PC-9 (cell line): ENCODE measurements at regions not wholly inside any gene's neighbourhood (a gene's known extent, or its start where the extent isn't known, plus 50 kb on each side); places are given as distances from the start of the nearest gene placed in this dataset.

Experiments
- BruUV-seq: library from RNA; stranded (reverse); fragments of 400-500 nt; replicated peaks from 2 replicates; lab custom pipeline; 2021; lab: Mats Ljungman, UMichigan
- CTCF ChIA-PET: fragments of 300-600 bp; sonication (Branson Sonifier 250); formaldehyde crosslinking; loops from one replicate; lab custom pipeline; 2022; ENCODE audit warnings: antibody characterized with exemption; lab: Charles Lee
- POLR2A ChIA-PET: fragments of 300-600 bp; sonication (Branson Sonifier 250); formaldehyde crosslinking; loops from one replicate; lab custom pipeline; 2022; ENCODE audit warnings: antibody characterized with exemption; ENCODE audit not compliant: unreplicated experiment; lab: Charles Lee
- DNase-seq, 2 experiments: peaks; one replicate each; pipeline versions ENCODE4 v3.0.0 to v3.0.0-alpha.2; 2015 to 2022; ENCODE audit warnings: mixed read lengths in 1 of 2
- H2AFZ ChIP-seq: fragments of 200-600 bp; sonication (generic); 2 replicates; pipeline ENCODE4 v1.8.1; 2017; ENCODE audit warnings: antibody characterized with exemption
- H3F3A ChIP-seq: fragments of 200-600 bp; sonication (generic); 2 replicates; pipeline ENCODE4 v1.8.1; 2017; ENCODE audit warnings: antibody characterized with exemption, mild to moderate bottlenecking, low read depth; ENCODE audit not compliant: insufficient read depth
- H3K27ac ChIP-seq: fragments of 200-600 bp; sonication (generic); 2 replicates; pipeline ENCODE4 v1.6.1; 2016; ENCODE audit warnings: mixed run types
- H3K27me3 ChIP-seq: fragments of 200-600 bp; sonication (generic); 2 replicates; pipeline ENCODE4 v1.6.1; 2016; ENCODE audit warnings: low read depth, mixed run types; ENCODE audit not compliant: insufficient read depth
- H3K36me3 ChIP-seq: fragments of 200-600 bp; sonication (generic); 2 replicates; pipeline ENCODE4 v1.6.1; 2016; ENCODE audit warnings: low read depth, mixed run types
- H3K4me1 ChIP-seq: fragments of 200-600 bp; sonication (generic); replicated peaks from 2 replicates; pipeline ENCODE4 v1.6.1; 2016; ENCODE audit warnings: mixed run types; ENCODE audit not compliant: insufficient read depth
- H3K4me2 ChIP-seq: fragments of 200-600 bp; sonication (generic); 2 replicates; pipeline ENCODE4 v1.6.1; 2017; ENCODE audit warnings: mixed run types
- H3K4me3 ChIP-seq: fragments of 200-600 bp; sonication (generic); 2 replicates; pipeline ENCODE4 v1.6.1; 2016; ENCODE audit warnings: mixed run types
- H3K79me2 ChIP-seq: fragments of 200-600 bp; sonication (generic); 2 replicates; pipeline ENCODE4 v1.6.1; 2017; ENCODE audit warnings: low read depth, mixed run types
- H3K9me2 ChIP-seq: fragments of 200-600 bp; sonication (generic); 2 replicates; pipeline ENCODE4 v1.8.1; 2017; ENCODE audit warnings: mild to moderate bottlenecking; ENCODE audit not compliant: insufficient read depth
- H3K9me3 ChIP-seq: fragments of 200-600 bp; sonication (generic); 2 replicates; pipeline ENCODE4 v1.8.1; 2016; ENCODE audit warnings: low read depth; ENCODE audit not compliant: insufficient read depth
- H4K20me1 ChIP-seq: fragments of 200-600 bp; sonication (generic); 2 replicates; pipeline ENCODE4 v1.8.1; 2017; ENCODE audit not compliant: insufficient read depth
- EZH2 ChIP-seq: fragments of 200-600 bp; sonication (generic); IDR thresholded peaks from 2 replicates; pipeline ENCODE4 v1.8.0; 2017; ENCODE audit warnings: antibody characterized with exemption, low read depth
- intact Hi-C: fragments of 100-400 bp; cut with micrococcal nuclease; formaldehyde crosslinking; loops from one replicate; pipeline ENCODE4 v1.10.0; 2022; ENCODE audit not compliant: unreplicated experiment
- TF ChIP-seq, protein P1 (sequence below): fragments of 200-600 bp; sonication (generic); conservative IDR thresholded peaks from 2 replicates; pipeline ENCODE4 v1.6.1; 2017; ENCODE audit warnings: mixed run types, antibody characterized with exemption, mild to moderate bottlenecking, moderate library complexity

- no peaks in the 10 kb centered on the region for H3K9me2 ChIP-seq
- H3K4me3 ChIP-seq, result no peak overlapping the region
- H3K79me2 ChIP-seq, result no peaks in the 10 kb centered on the region
- BruUV-seq, result no TSS peak
- TF ChIP-seq EZH2, result no peak
- TF ChIP-seq, protein P1, sequence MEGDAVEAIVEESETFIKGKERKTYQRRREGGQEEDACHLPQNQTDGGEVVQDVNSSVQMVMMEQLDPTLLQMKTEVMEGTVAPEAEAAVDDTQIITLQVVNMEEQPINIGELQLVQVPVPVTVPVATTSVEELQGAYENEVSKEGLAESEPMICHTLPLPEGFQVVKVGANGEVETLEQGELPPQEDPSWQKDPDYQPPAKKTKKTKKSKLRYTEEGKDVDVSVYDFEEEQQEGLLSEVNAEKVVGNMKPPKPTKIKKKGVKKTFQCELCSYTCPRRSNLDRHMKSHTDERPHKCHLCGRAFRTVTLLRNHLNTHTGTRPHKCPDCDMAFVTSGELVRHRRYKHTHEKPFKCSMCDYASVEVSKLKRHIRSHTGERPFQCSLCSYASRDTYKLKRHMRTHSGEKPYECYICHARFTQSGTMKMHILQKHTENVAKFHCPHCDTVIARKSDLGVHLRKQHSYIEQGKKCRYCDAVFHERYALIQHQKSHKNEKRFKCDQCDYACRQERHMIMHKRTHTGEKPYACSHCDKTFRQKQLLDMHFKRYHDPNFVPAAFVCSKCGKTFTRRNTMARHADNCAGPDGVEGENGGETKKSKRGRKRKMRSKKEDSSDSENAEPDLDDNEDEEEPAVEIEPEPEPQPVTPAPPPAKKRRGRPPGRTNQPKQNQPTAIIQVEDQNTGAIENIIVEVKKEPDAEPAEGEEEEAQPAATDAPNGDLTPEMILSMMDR, result no peak
- H2AFZ ChIP-seq, result no peak overlapping the region
- POLR2A ChIA-PET, result no interaction called here
- H3K4me2 ChIP-seq, result no peak overlapping the region
- DNase-seq, result no peak
- no peaks in the 10 kb centered on the region for H3K9me3 ChIP-seq
- H3F3A ChIP-seq, result no peaks in the 10 kb centered on the region
- H3K36me3 ChIP-seq, result no peaks in the 10 kb centered on the region
- no peaks in the 10 kb centered on the region for H3K4me1 ChIP-seq
- CTCF ChIA-PET, result no interaction called here
- no peaks in the 10 kb centered on the region for H3K27me3 ChIP-seq
- intact Hi-C loops, result no loop called here
- H4K20me1 ChIP-seq, result no peaks in the 10 kb centered on the region
- H3K27ac ChIP-seq, result no peak overlapping the region
These were observed 66.4 kb upstream of the PCDH9 start for GRCh38 chr13:67296511-67296910.

DNA sequence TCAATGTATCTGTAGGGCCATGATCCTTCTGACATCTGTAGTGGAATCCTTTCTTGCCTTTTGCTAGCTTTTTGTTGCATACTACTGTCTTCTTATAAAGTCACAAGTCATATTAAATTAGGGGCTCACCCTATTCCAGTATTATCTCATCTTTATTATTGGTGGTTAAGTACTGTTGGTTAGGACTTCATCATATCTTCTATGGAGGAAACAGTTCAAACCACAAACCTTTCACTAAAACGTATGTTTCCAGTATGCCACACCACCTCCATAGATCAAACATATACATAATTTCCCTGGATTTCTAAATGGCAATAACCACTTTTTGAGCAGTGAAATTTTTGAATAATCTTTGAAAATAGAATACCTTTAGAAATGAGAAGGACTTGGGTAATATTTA lies 62.8 kb upstream of the PCDH9 start:
- Histone ChIP-seq H3K36me3 (no peaks in the 10 kb centered on the region), H3K9me3 (no peaks in the 10 kb centered on the region), H3K79me2 (no peaks in the 10 kb centered on the region), H3K27me3 (no peaks in the 10 kb centered on the region), H3K27ac (no peak overlapping the region), H3F3A (no peaks in the 10 kb centered on the region), H2AFZ (no peak overlapping the region), H3K4me1 (no peaks in the 10 kb centered on the region), H3K9me2 (no peaks in the 10 kb centered on the region), H3K4me3 (no peak overlapping the region), H4K20me1 (no peaks in the 10 kb centered on the region), H3K4me2 (no peak overlapping the region)
- CTCF ChIA-PET, result no interaction called here
- no TSS peak for BruUV-seq
- TF ChIP-seq, protein P1, result no peak
- TF ChIP-seq EZH2, result no peak
- intact Hi-C loops, result no loop called here
- DNase-seq, result no peak
- POLR2A ChIA-PET, result no interaction called here

- no peak for TF ChIP-seq EZH2
- TF ChIP-seq, protein P1, result no peak
- H3K9me2 ChIP-seq, result no peaks in the 10 kb centered on the region
- no peak overlapping the region for H3K27ac ChIP-seq
- H3K4me1 ChIP-seq, result no peaks in the 10 kb centered on the region
- H4K20me1 ChIP-seq, result no peaks in the 10 kb centered on the region
- POLR2A ChIA-PET, result no interaction called here
- H3F3A ChIP-seq, result no peaks in the 10 kb centered on the region
- intact Hi-C loops, result no loop called here
- no peaks in the 10 kb centered on the region for H3K9me3 ChIP-seq
- no peak overlapping the region for H3K4me3 ChIP-seq
- no peaks in the 10 kb centered on the region for H3K27me3 ChIP-seq
- H3K4me2 ChIP-seq, result no peak overlapping the region
- no TSS peak for BruUV-seq
- CTCF ChIA-PET, result no interaction called here
- no peaks in the 10 kb centered on the region for H3K36me3 ChIP-seq
- no peak for DNase-seq
- no peaks in the 10 kb centered on the region for H3K79me2 ChIP-seq
- H2AFZ ChIP-seq, result no peak overlapping the region
These were observed 55.5 kb upstream of the PCDH9 start for GRCh38 chr13:67285611-67286010.
